Activated CD8-positive, alpha-beta T cell treated with anti-CD3 and anti-CD28 coated beads, Interleukin-2, amount 10 ng/mL, durations not matched to agents 7 days and 5 days (primary cell): ENCODE measurements at regions not wholly inside any gene's neighbourhood (a gene's known extent, or its start where the extent isn't known, plus 50 kb on each side); places are given as distances from the start of the nearest gene placed in this dataset.
A peak's percentile ranks its signal among the peaks of the same experiment; 100 is the strongest.

Experiments
- ATAC-seq: fragments of 150-1000 bp; cut with Tn5 transposase; one replicate; pipeline ENCODE4 v1.10.0; 2021; ENCODE audit warnings: moderate library complexity
- CTCF ChIA-PET: fragments of 350-600 bp; sonication (Branson Sonifier 250); formaldehyde crosslinking; loops from one replicate; lab custom pipeline; 2021; ENCODE audit warnings: antibody characterized with exemption; lab: Charles Lee
- POLR2A ChIA-PET: fragments of 350-600 bp; sonication (Branson Sonifier 250); formaldehyde crosslinking; loops from one replicate; lab custom pipeline; 2021; ENCODE audit warnings: antibody characterized with exemption; lab: Charles Lee
- DNase-seq: peaks from one replicate; pipeline ENCODE4 v3.0.0-alpha.2; 2020
- H3K27ac Mint-ChIP-seq: one replicate; pipeline ENCODE4 v1.8.0; 2021; ENCODE audit warnings: mild to moderate bottlenecking, mixed read lengths
- H3K27me3 Mint-ChIP-seq: one replicate; pipeline ENCODE4 v1.8.0; 2021; ENCODE audit warnings: low read depth, mixed read lengths
- H3K36me3 Mint-ChIP-seq: one replicate; pipeline ENCODE4 v1.8.0; 2021; ENCODE audit warnings: low read depth, mixed read lengths
- H3K4me1 Mint-ChIP-seq: one replicate; pipeline ENCODE4 v1.8.0; 2021; ENCODE audit warnings: low read depth, mixed read lengths
- H3K4me3 Mint-ChIP-seq: one replicate; pipeline ENCODE4 v1.8.0; 2021; ENCODE audit warnings: mild to moderate bottlenecking, mixed read lengths
- H3K9me3 Mint-ChIP-seq: one replicate; pipeline ENCODE4 v1.8.0; 2022; ENCODE audit warnings: mixed read lengths; ENCODE audit not compliant: insufficient read depth

DNA sequence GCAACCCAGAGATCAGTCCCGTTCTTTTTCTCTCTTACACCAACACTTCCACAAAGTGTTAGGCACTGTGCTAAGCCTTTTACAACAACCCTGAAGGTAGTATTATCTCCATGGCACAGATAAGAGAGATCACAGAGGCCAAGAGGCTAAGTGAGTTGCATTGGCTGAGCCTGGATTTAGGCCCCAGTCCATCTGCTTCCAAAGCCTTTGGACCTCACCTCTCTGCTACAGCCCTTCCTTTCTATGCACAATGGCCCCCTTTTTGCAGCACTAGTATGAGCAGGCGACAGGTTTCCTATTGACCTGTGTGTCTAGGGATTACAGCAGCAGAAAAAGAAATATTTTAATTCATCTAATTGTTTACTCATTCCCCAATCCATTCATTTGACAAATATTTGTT lies 76.2 kb downstream of the CRYGS start:
- ChIA-PET CTCF (no interaction called here), POLR2A (no interaction called here)
- H3K9me3 Mint-ChIP-seq: no peaks in the 10 kb centered on the region
- H3K4me3 Mint-ChIP-seq: no peak overlapping the region
- DNase-seq (no peak), ATAC-seq (no peak)
- peaks cover 3% of the 10 kb centered on the region for H3K27me3 Mint-ChIP-seq
- no peak overlapping the region for H3K27ac Mint-ChIP-seq
- H3K4me1 Mint-ChIP-seq: no peaks in the 10 kb centered on the region
- H3K36me3 Mint-ChIP-seq: no peaks in the 10 kb centered on the region

DNA sequence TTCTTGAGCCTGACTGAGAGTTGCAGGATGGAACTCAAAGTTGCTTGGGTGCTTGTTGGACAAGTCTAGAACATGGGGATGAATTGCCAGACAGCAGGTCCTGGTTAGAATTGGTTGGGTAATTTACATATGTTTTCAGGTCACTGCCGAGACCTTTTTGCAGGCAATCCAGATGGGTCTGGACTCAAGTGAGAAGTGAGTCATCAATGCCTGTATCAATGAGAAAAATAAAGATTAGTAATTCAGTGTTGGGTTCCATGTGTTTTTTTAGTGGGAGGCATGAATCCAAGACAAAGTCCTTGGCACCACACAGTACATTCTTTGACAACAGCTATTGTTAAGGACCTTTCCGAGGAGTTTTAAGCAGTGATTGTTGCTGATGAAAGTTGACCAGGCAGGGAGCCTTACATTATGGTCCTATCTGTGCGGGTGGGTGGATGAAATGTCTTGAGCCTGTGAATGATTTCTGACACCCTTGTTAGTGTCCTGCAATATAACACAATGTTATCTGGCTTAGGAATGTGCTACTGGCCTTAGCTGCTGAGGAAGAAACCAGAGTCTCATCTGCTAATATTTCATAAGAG lies 77.7 kb downstream of the CRYGS start:
- Mint-ChIP-seq H3K27me3 (no peaks in the 10 kb centered on the region), H3K27ac (no peak overlapping the region), H3K4me1 (no peaks in the 10 kb centered on the region), H3K36me3 (no peaks in the 10 kb centered on the region), H3K9me3 (no peaks in the 10 kb centered on the region), H3K4me3 (no peak overlapping the region)
- ChIA-PET POLR2A (no interaction called here), CTCF (no interaction called here)
- DNase-seq: no peak
- no peak for ATAC-seq

DNA sequence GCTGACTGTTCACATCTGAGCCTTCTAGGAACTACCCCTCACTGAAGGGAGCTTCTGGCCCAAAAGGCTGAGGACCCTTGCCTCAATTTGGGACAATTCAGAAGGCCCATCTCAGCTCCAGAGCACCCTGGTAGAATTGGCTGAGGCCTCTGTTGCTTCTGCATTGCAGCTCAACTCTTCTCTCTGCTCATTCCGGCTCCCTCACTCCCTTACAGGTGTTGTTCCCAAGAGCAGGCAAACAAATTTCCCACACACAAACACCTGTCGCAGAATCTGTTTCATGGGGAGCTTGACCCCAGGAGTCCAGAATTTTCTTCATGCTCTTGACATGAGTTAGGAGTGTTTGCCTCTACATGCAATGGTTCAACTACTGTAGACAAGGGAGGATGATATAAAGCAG lies 78.7 kb downstream of the CRYGS start:
- CTCF ChIA-PET: interaction anchor here (0.8 to 1.2 kb wide), 2 partner anchors 67 to 101 kb away, joined by 3 read pairs; no protein-coding TSS in a partner anchor
- no peaks in the 10 kb centered on the region for H3K4me1 Mint-ChIP-seq

DNA sequence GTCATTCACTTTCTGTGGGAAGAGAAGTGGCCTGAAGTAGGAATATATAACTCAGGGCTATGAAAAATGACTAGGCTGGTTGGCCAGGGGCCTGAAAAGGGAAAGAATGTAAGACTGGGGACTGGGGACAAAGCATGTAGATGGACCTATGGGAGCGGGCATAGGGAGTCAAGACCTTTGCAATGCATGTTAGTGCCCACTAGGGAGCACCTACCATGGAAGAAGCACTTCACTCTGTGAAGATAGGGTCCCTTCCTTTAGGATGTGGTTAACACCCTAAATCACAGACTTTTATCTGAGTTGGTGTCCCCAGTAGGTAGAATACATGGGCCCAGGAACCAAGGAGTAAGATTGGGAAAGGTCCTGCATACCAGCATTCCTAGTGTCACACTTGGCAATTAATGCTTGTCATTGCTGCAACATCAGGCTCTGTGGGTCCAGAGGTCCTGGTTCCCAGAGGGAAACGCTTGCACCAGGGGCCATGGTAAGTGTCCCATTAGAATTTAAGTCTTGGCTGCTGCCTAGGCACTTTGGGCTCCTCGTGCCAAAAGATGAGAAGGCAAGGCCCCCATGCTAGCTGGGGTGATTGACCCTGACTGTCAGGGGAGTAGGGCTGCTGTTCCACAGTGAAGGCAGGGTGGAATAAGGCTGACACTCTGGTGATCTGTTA lies 79.6 kb downstream of the CRYGS start:
- Mint-ChIP-seq H3K36me3 (no peaks in the 10 kb centered on the region), H3K4me1 (no peaks in the 10 kb centered on the region), H3K27me3 (peaks cover 9% of the 10 kb centered on the region), H3K9me3 (no peaks in the 10 kb centered on the region), H3K4me3 (no peak overlapping the region), H3K27ac (no peak overlapping the region)
- ATAC-seq (no peak), DNase-seq (no peak)
- ChIA-PET POLR2A (no interaction called here), CTCF (interaction anchor here (0.8 to 1.2 kb wide), 4 partner anchors 68 to 152 kb away, joined by 3 read pairs; no protein-coding TSS in a partner anchor)

More for the DNA sequence above, 78.7 kb downstream of the CRYGS start:
- ATAC-seq (no peak), DNase-seq (no peak)
- Mint-ChIP-seq H3K4me3 (no peak overlapping the region), H3K9me3 (no peaks in the 10 kb centered on the region), H3K36me3 (no peaks in the 10 kb centered on the region), H3K27me3 (peaks cover 2% of the 10 kb centered on the region), H3K27ac (no peak overlapping the region)
- POLR2A ChIA-PET: no interaction called here

DNA sequence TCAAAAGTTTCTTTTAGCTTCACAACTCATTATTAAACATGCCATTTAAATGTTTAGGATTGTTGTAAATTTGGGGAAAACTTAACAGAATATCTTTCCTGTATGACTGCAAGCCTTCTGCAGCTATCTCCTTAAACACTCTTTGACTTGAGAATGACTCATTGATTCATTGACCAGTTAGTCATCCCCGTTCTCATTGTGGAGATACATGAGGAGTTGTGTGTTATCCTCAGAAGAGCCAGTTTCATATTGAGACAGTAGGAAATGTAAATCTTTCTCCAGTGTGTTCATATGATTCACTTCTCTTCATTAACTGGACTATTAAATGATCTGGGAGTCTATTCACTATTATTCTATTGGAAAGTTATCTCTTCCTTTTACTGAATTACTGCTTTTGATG lies 83.0 kb downstream of the CRYGS start:
- POLR2A ChIA-PET: no interaction called here
- no peaks in the 10 kb centered on the region for H3K4me1 Mint-ChIP-seq
- CTCF ChIA-PET: interaction anchor here (2.1 kb wide), 1 partner anchor 79 kb away, joined by 6 read pairs; no protein-coding TSS in a partner anchor
- H3K36me3 Mint-ChIP-seq: no peaks in the 10 kb centered on the region
- H3K9me3 Mint-ChIP-seq: no peaks in the 10 kb centered on the region
- peaks cover 14% of the 10 kb centered on the region for H3K27me3 Mint-ChIP-seq
- H3K27ac Mint-ChIP-seq: no peak overlapping the region
- ATAC-seq (no peak), DNase-seq (no peak)
- no peak overlapping the region for H3K4me3 Mint-ChIP-seq

DNA sequence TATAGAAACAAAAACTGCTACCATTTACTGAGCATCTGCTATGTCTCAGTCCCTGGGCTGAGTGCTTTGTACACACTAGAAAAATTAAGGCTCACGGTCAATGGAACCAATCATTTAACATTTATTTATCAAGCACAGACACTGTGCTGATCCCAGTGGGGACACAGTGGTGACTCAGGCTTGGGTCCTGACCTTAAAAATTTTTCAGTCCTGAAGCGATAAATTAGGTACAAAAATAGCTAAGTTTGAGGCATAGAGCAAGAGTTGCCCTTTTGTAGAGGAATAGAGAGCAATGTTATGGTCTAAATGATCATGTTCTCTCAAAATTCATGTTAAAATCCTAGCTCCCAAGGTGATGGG lies 85.1 kb downstream of the CRYGS start:
- Mint-ChIP-seq H3K4me3 (no peak overlapping the region), H3K36me3 (no peaks in the 10 kb centered on the region), H3K27ac (no peak overlapping the region), H3K27me3 (peaks cover 14% of the 10 kb centered on the region), H3K9me3 (no peaks in the 10 kb centered on the region), H3K4me1 (no peaks in the 10 kb centered on the region)
- CTCF ChIA-PET: interaction anchor here (1.3 kb wide), 1 partner anchor 82 kb away, joined by 4 read pairs; no protein-coding TSS in a partner anchor
- POLR2A ChIA-PET: no interaction called here
- no peak for DNase-seq
- no peak for ATAC-seq

DNA sequence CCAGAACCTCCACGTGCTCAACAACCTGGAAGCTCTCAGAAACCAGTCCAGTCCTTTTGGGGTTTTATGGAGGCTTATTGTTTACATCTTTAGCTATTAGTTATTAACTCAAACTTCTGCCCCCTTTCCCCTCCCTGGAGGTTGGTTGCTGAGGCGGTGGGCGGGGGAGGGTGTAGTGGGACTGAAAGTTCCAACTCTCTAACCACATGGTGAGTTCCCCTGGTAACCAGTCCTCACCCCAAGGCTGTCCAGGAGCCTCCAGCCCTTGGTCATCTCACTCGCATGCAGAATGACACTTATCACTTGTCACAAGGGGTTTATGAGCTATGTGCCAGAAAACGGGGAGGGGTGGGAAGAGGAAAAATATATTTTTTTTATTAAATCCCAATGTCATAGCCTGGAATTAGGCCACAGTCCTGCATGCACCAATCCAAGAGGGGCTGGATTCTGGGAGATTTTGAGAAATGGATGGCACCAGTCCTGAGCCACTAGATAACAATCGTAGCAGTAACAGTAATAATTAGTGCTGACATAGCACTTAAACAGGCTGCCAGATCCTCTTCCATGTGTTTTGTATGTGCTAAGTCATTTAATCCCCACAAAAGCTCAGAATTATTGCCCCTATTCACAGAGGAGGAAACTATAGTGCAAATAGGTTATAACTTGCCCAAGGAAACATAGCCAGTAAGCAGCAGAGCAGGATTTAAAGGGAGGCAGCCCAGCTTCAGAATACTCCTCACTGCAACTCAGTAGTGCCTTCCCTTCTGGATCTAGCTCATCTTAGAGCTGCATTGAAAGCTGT lies 85.7 kb downstream of the CRYGS start:
- Mint-ChIP-seq H3K4me1 (no peaks in the 10 kb centered on the region), H3K36me3 (no peaks in the 10 kb centered on the region), H3K27me3 (peaks cover 14% of the 10 kb centered on the region), H3K27ac (no peak overlapping the region), H3K4me3 (no peak overlapping the region), H3K9me3 (no peaks in the 10 kb centered on the region)
- POLR2A ChIA-PET: no interaction called here
- CTCF ChIA-PET: interaction anchor here (1.3 kb wide), 1 partner anchor 82 kb away, joined by 4 read pairs; no protein-coding TSS in a partner anchor
- ATAC-seq: no peak
- DNase-seq: no peak

DNA sequence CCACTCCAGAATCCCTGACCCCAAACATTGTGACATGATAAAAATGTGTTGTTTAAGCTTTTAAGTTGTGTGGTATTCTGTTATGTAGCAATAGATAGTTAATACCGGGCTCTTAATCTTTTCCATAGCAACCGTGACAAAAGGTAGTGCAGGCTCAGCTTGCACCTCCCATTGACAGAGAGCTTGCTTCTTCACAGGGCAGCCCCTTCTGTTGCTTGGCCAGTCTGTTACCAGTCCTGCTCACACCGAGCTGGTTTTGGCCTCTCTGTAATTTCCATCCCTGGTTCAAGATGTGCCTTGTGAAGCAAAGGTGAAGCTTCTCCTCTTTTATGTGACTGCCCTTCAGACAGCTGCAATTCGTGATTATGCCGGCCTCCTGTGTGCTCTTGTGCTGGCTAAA lies 86.9 kb downstream of the CRYGS start:
- Mint-ChIP-seq H3K36me3 (no peaks in the 10 kb centered on the region), H3K4me1 (no peaks in the 10 kb centered on the region), H3K9me3 (no peaks in the 10 kb centered on the region), H3K27ac (no peak overlapping the region), H3K4me3 (no peak overlapping the region), H3K27me3 (peaks cover 14% of the 10 kb centered on the region)
- ATAC-seq: no peak
- ChIA-PET POLR2A (no interaction called here), CTCF (no interaction called here)
- peak; percentile 5 for DNase-seq

DNA sequence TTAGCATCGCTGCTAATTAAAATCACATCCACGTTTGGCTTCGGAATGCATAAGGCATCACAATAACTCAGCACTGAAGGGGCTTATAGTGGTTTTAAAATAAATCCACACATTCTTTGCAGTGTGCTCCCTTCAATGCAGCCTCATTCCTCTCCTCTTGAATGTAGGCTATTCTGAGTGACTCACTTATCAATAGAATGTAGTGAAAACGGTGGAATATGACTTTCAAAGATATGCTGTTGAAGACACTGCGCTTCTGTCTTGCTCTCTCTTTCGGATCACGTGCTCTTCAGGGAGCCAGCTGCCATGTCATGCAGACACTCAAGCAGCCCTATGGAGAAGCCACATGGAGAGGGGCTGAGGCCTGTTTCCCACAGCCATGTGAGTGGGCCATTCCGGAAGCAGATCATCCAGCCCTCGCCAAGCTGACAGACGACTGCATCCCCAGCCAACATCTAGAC lies 87.4 kb downstream of the CRYGS start:
- peak; percentile 3 for DNase-seq

DNA sequence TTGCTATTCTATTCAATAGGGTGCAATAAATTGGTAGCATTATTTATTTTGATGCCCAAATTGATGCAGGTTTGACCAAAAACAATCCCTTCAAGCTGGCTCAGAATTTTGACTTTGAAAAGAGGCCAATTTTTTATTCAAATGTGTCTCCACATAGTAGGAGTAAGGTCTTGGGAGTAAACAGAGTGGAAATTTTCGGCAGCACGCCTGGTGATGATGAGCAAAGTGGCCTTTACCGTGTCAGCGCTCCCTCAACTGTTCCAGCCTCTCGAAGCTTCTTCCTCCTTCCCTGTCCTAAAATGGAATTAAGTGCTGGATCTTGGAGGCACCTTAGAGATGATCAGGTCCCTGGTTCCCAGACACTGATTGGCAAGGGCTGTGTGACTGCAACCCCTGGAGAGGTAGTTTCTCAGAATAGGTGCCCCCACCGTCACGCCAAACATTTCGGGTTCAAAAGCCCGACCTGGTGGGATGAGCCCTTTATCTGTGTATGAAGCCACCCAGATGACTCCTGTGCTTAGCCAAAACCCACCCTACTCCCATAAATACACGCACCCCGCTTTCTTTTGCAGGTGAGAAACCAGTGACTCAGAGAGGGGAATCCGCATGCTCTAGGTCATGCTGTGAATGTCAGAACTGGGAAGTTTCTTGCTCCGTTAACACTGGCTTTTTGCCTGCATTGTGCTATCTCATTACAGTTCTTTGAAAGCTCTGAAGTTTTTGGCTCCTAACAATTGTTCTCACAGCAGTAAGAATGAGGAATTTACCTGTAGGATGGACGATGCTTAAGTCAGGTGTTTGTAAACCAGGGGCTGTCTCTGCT lies 89.1 kb downstream of the CRYGS start:
- H3K27ac Mint-ChIP-seq: no peak overlapping the region
- no peaks in the 10 kb centered on the region for H3K9me3 Mint-ChIP-seq
- no peaks in the 10 kb centered on the region for H3K36me3 Mint-ChIP-seq
- ChIA-PET CTCF (no interaction called here), POLR2A (no interaction called here)
- H3K4me1 Mint-ChIP-seq: no peaks in the 10 kb centered on the region
- H3K4me3 Mint-ChIP-seq: no peak overlapping the region
- H3K27me3 Mint-ChIP-seq: peaks cover 8% of the 10 kb centered on the region
- DNase-seq (peak; percentile 4), ATAC-seq (no peak)

More for the DNA sequence above, 87.4 kb downstream of the CRYGS start:
- no peak overlapping the region for H3K4me3 Mint-ChIP-seq
- no peaks in the 10 kb centered on the region for H3K4me1 Mint-ChIP-seq
- ChIA-PET CTCF (no interaction called here), POLR2A (no interaction called here)
- H3K9me3 Mint-ChIP-seq: no peaks in the 10 kb centered on the region
- ATAC-seq: no peak
- H3K27me3 Mint-ChIP-seq: peaks cover 14% of the 10 kb centered on the region
- no peak overlapping the region for H3K27ac Mint-ChIP-seq
- H3K36me3 Mint-ChIP-seq: no peaks in the 10 kb centered on the region

DNA sequence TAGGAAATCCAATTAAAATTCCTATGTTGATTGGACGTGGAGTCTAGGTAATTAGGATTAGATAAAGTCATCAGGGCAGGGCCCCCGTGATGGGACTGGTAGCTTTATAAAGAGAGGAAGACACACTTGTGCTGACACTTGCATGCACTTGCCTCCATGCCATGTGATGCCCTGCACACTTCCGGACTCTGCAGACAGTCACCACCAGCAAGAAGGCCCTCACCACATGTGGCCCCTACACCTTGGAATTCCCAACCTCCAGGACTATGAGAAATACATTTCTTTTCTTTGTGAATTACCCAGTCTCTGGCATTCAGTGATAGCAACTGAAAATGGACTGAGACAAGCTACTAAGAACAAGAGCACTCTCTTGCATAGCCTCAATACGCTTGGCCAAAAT lies 90.6 kb downstream of the CRYGS start:
- no peak for ATAC-seq
- Mint-ChIP-seq H3K9me3 (no peaks in the 10 kb centered on the region), H3K4me3 (no peak overlapping the region), H3K27ac (no peak overlapping the region), H3K36me3 (no peaks in the 10 kb centered on the region), H3K27me3 (peaks cover 2% of the 10 kb centered on the region), H3K4me1 (no peaks in the 10 kb centered on the region)
- DNase-seq: no peak
- POLR2A ChIA-PET: no interaction called here
- CTCF ChIA-PET: no interaction called here
